Tibial nerve (tissue), 4 donors: ENCODE measurements at regions not wholly inside any gene's neighbourhood (a gene's known extent, or its start where the extent isn't known, plus 50 kb on each side); places are given as distances from the start of the nearest gene placed in this dataset.

Source experiments
- DNase-seq, 2 donors: peaks; one replicate each; pipeline ENCODE4 v3.0.0-alpha.2; 2019; ENCODE audit warnings: low spot score in 2 of 2
- H3K27ac ChIP-seq, 4 donors: fragments of 200-600 bp; sonication (generic) in 3 of 4; one replicate each; pipeline ENCODE4 v1.5.1; 2017 to 2019; ENCODE audit warnings: mild to moderate bottlenecking in 1 of 4
- H3K27me3 ChIP-seq, 2 donors: fragments of 200-600 bp; sonication (generic) in 1 of 2; one replicate each; pipeline versions ENCODE4 v1.5.1 to v1.6.0; 2017 to 2019
- H3K36me3 ChIP-seq, 3 donors: fragments of 200-600 bp; sonication (generic); one replicate each; pipeline ENCODE4 v1.5.1; 2018 to 2019
- H3K4me1 ChIP-seq, 4 donors: fragments of 200-600 bp; sonication (generic) in 3 of 4; one replicate each; pipeline ENCODE4 v1.5.1; 2017 to 2019
- H3K4me3 ChIP-seq, 4 donors: fragments of 200-600 bp; sonication (generic) in 3 of 4; one replicate each; pipeline ENCODE4 v1.5.1; 2017 to 2019; ENCODE audit warnings: mild to moderate bottlenecking in 1 of 4, moderate library complexity in 1 of 4
- H3K9me3 ChIP-seq, 4 donors: fragments of 200-600 bp; sonication (generic) in 3 of 4; one replicate each; pipeline ENCODE4 v1.5.1; 2017 to 2019
- EP300 ChIP-seq, 2 donors: sonication (generic); formaldehyde crosslinking; IDR thresholded peaks; one replicate each; pipeline ENCODE4 v1.6.1; 2017; ENCODE audit warnings: antibody characterized with exemption in 2 of 2, mild to moderate bottlenecking in 1 of 2
- POLR2A ChIP-seq, 2 donors: fragments of 450-650 bp; IDR thresholded peaks; one replicate each; pipeline ENCODE4 v1.6.1; 2017; ENCODE audit warnings: antibody characterized with exemption in 2 of 2, mild to moderate bottlenecking in 2 of 2, moderate library complexity in 2 of 2
- WGBS, 2 donors: methylation state at CpG; one replicate each; pipeline ENCODE4 v1.1.5; 2018; 5-methylcytosine and 5-hydroxymethylcytosine counted together
- TF ChIP-seq, protein P1 (sequence below), 5 experiments: fragments of 200-600 bp in 3 of 5; fragments of 450-650 bp in 2 of 5; sonication (generic) in 3 of 5; IDR thresholded peaks; one replicate each; pipeline ENCODE4 v1.5.1; 2016 to 2019; ENCODE audit warnings: antibody characterized with exemption in 5 of 5, mild to moderate bottlenecking in 3 of 5, moderate library complexity in 2 of 5

GRCh38 chr6:48183811-48184605 lies 73.0 kb upstream of the PTCHD4 start:
- DNase-seq, result no peak
- Histone ChIP-seq H3K27ac (no peak overlapping the region), H3K4me1 (no peaks in the 10 kb centered on the region), H3K9me3 (no peaks in the 10 kb centered on the region), H3K36me3 (no peaks in the 10 kb centered on the region), H3K4me3 (no peak overlapping the region), H3K27me3 (no peaks in the 10 kb centered on the region)
- TF ChIP-seq POLR2A (IDR thresholded peaks at IDR 0.05) (no peak), EP300 (IDR thresholded peaks at IDR 0.05) (no peak)
- TF ChIP-seq, protein P1, sequence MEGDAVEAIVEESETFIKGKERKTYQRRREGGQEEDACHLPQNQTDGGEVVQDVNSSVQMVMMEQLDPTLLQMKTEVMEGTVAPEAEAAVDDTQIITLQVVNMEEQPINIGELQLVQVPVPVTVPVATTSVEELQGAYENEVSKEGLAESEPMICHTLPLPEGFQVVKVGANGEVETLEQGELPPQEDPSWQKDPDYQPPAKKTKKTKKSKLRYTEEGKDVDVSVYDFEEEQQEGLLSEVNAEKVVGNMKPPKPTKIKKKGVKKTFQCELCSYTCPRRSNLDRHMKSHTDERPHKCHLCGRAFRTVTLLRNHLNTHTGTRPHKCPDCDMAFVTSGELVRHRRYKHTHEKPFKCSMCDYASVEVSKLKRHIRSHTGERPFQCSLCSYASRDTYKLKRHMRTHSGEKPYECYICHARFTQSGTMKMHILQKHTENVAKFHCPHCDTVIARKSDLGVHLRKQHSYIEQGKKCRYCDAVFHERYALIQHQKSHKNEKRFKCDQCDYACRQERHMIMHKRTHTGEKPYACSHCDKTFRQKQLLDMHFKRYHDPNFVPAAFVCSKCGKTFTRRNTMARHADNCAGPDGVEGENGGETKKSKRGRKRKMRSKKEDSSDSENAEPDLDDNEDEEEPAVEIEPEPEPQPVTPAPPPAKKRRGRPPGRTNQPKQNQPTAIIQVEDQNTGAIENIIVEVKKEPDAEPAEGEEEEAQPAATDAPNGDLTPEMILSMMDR (IDR thresholded peaks at IDR 0.05), result no peak
- WGBS, 2 donors, result 43% methylated on average over 4 of the region's 4 CpGs

DNA sequence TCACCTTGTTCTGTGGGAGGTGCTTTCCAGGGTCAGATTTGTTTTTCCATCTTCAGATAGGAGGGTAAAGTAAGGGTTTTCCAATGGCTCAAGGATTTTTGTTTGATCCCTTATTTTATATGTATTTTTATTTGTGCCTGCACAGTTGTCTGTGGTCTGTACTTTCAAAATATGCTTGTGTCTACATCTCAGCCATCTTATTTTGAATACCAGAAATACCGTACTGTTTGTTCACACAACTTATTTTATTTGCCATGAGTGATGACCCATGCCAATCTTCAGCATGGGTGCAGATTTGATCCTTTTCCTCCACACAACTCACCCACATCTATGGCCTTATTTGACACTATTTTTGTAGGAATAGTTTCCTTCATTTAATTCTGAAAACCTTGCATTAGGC lies 72.2 kb upstream of the PTCHD4 start:
- DNase-seq, result no peak
- 92 to 93% methylated on average over 1 of the region's 1 CpG for WGBS, 2 donors
- Histone ChIP-seq H3K27me3 (no peaks in the 10 kb centered on the region), H3K4me1 (no peaks in the 10 kb centered on the region), H3K36me3 (no peaks in the 10 kb centered on the region), H3K4me3 (no peak overlapping the region), H3K27ac (no peak overlapping the region), H3K9me3 (no peaks in the 10 kb centered on the region)
- TF ChIP-seq POLR2A (IDR thresholded peaks at IDR 0.05) (no peak), EP300 (IDR thresholded peaks at IDR 0.05) (no peak)
- TF ChIP-seq, protein P1 (IDR thresholded peaks at IDR 0.05), result no peak

GRCh38 chr6:48178700-48179099 lies 67.7 kb upstream of the PTCHD4 start:
- DNase-seq, result no peak
- Histone ChIP-seq H3K36me3 (no peaks in the 10 kb centered on the region), H3K9me3 (no peaks in the 10 kb centered on the region), H3K27me3 (no peaks in the 10 kb centered on the region), H3K4me3 (no peak overlapping the region), H3K27ac (no peak overlapping the region), H3K4me1 (no peaks in the 10 kb centered on the region)
- TF ChIP-seq EP300 (IDR thresholded peaks at IDR 0.05), result no peak
- no peak for TF ChIP-seq POLR2A (IDR thresholded peaks at IDR 0.05)
- TF ChIP-seq, protein P1 (IDR thresholded peaks at IDR 0.05), result no peak
- WGBS, 2 donors, result 89 to 91% methylated on average over 2 of the region's 2 CpGs

DNA sequence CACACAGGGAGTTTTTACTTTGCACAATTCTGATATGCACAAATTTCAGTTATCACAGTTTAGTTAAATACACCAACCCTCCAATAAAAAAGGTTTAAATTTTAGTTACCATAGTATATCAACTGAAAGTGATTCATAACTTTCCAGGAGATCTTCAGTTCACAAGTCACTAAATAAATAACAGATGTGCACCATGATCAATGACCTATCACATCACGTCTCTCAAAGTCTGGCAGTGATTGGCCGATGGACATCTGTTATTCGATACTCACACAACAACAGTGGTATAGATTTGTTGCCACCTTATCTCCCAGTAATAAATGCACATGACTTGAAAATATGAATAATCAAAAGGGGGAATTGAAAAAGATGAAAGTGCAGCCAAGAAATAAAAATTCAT lies 66.8 kb upstream of the PTCHD4 start:
- WGBS, 2 donors, result 74 to 78% methylated on average over 3 of the region's 3 CpGs
- no peak for DNase-seq
- TF ChIP-seq EP300 (IDR thresholded peaks at IDR 0.05) (no peak), POLR2A (IDR thresholded peaks at IDR 0.05) (no peak)
- TF ChIP-seq, protein P1 (IDR thresholded peaks at IDR 0.05), result no peak

DNA sequence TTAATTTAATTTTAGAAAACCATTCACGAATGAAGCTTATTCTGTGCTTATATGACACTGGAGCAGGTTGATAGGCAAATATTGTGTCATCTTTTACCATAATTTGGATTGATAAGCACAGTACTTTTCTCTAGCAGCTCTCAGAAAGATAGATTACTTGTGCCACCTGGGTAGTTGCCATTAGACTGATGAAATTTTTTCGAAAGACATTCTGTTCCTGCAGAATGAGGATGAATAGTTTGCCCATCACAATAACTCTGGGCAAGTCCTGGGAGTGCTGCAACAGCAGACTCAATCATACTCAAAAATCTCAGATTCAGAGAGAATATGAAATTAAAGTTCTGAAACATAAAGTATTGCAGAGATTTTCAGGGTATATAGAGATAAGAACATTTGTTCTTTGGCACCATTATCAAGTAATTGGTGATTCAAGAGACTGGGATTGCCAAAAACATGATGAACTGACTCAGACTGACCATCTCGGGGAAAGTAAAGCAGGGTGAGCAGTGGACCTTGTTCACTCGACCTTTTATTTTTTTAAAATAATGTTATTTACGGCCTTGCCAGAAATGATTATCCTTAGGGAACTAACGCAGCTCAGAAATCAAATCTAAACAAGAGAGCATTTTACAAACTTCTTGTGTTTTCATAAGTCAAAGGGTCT lies 65.8 kb upstream of the PTCHD4 start:
- TF ChIP-seq EP300 (IDR thresholded peaks at IDR 0.05) (no peak), POLR2A (IDR thresholded peaks at IDR 0.05) (no peak)
- TF ChIP-seq, protein P1 (IDR thresholded peaks at IDR 0.05), result no peak
- no peaks in the 10 kb centered on the region for H3K27me3 ChIP-seq
- DNase-seq, result no peak
- no peaks in the 10 kb centered on the region for H3K9me3 ChIP-seq
- H3K4me3 ChIP-seq, result no peak overlapping the region
- 46% methylated on average over 6 of the region's 6 CpGs for WGBS, 2 donors
- no peaks in the 10 kb centered on the region for H3K4me1 ChIP-seq
- no peaks in the 10 kb centered on the region for H3K36me3 ChIP-seq
- peak overlapping the region in 1 of 4 donors; percentile 26 for H3K27ac ChIP-seq

More for the DNA sequence above, 66.8 kb upstream of the PTCHD4 start:
- Histone ChIP-seq H3K9me3 (no peaks in the 10 kb centered on the region), H3K4me3 (no peak overlapping the region), H3K27me3 (no peaks in the 10 kb centered on the region), H3K36me3 (no peaks in the 10 kb centered on the region), H3K4me1 (no peaks in the 10 kb centered on the region), H3K27ac (no peak overlapping the region)
